GM12878 (cell line): ENCODE measurements at regions not wholly inside any gene's neighbourhood (a gene's known extent, or its start where the extent isn't known, plus 50 kb on each side); places are given as distances from the start of the nearest gene placed in this dataset.

ENCODE experiments used
- ATAC-seq: fragments of 200-7000 bp; cut with Tn5 transposase; 3 replicates; pipeline ENCODE4 v1.9.1; 2020; ENCODE audit warnings: mild to moderate bottlenecking, moderate library complexity
- BruUV-seq: library from RNA; stranded (reverse); fragments of 400-500 nt; replicated peaks from 2 replicates; lab custom pipeline; 2021; lab: Mats Ljungman, UMichigan
- CTCF ChIA-PET: fragments of 300-600 bp; sonication (Branson Sonifier 250); formaldehyde crosslinking; extraction: SDS; loops from one replicate; lab custom pipeline; 2021; ENCODE audit warnings: inconsistent platforms; lab: Yijun Ruan, JAX
- POLR2A ChIA-PET: fragments of 350-600 bp; formaldehyde crosslinking; extraction: SDS; loops from one replicate; lab custom pipeline; 2021; ENCODE audit warnings: inconsistent platforms; lab: Charles Lee
- RAD21 ChIA-PET: fragments of 300-600 bp; sonication (Branson Sonifier 250); formaldehyde crosslinking; loops from one replicate; lab custom pipeline; 2023; ENCODE audit warnings: antibody characterized with exemption; ENCODE audit not compliant: unreplicated experiment; lab: Charles Lee
- SMC1A ChIA-PET: fragments of 300-600 bp; sonication (Branson Sonifier 250); formaldehyde crosslinking; loops from one replicate; lab custom pipeline; 2023; ENCODE audit not compliant: unreplicated experiment, uncharacterized antibody; lab: Charles Lee
- DNase-seq: peaks from one replicate; pipeline ENCODE4 v3.0.0-alpha.2; 2011; ENCODE audit warnings: low read depth, low spot score
- FAIRE-seq: peaks from 3 replicates; lab custom pipeline; 2011; peaks lifted over from hg19 to GRCh38; lab: Jason Lieb, UNC
- H2AFZ ChIP-seq: 2 replicates; pipeline ENCODE4 v1.6.0; 2011; ENCODE audit warnings: low read depth, low read length, control low read depth; ENCODE audit not compliant: control insufficient read depth
- H3K27ac ChIP-seq: 2 replicates; pipeline ENCODE4 v1.5.1; 2011; ENCODE audit warnings: control low read depth; ENCODE audit not compliant: control insufficient read depth, insufficient read depth
- H3K27me3 ChIP-seq, 2 experiments: replicated peaks in 1 of 2; 2 replicates each; pipeline versions ENCODE4 v1.6.0 to v1.6.1; 2011; ENCODE audit warnings: low read length in 1 of 2; ENCODE audit not compliant: control insufficient read depth in 2 of 2, insufficient read depth in 2 of 2
- H3K36me3 ChIP-seq, 2 experiments: 2 replicates each; pipeline ENCODE4 v1.5.1; 2011; ENCODE audit warnings: low read length in 1 of 2; ENCODE audit not compliant: control insufficient read depth in 2 of 2, insufficient read depth in 2 of 2
- H3K4me1 ChIP-seq: 2 replicates; pipeline ENCODE4 v1.6.1; 2011; ENCODE audit warnings: mild to moderate bottlenecking, low read length, moderate library complexity, mixed read lengths; ENCODE audit not compliant: control insufficient read depth, insufficient read depth
- H3K4me2 ChIP-seq: 2 replicates; pipeline ENCODE4 v1.6.0; 2011; ENCODE audit warnings: control low read depth; ENCODE audit not compliant: control insufficient read depth, insufficient read depth
- H3K4me3 ChIP-seq: fragments of 200-600 bp; sonication (generic); 2 replicates; pipeline ENCODE4 v1.5.1; 2016
- H3K79me2 ChIP-seq: 2 replicates; pipeline ENCODE4 v1.6.0; 2011; ENCODE audit warnings: low read length; ENCODE audit not compliant: control insufficient read depth, insufficient read depth
- H3K9ac ChIP-seq: 2 replicates; pipeline ENCODE4 v1.8.0; 2011; ENCODE audit warnings: low read length, control low read depth, mixed read lengths; ENCODE audit not compliant: control insufficient read depth, insufficient read depth
- H3K9me3 ChIP-seq: replicated peaks from 3 replicates; pipeline ENCODE4 v1.5.1; 2011; ENCODE audit warnings: mild to moderate bottlenecking, low read length; ENCODE audit not compliant: control insufficient read depth, insufficient read depth
- H4K20me1 ChIP-seq: 2 replicates; pipeline ENCODE4 v1.6.0; 2011; ENCODE audit not compliant: control insufficient read depth, insufficient read depth
- BHLHE40 ChIP-seq, 2 experiments: fragments of 450-650 bp in 1 of 2; IDR thresholded peaks; 2 replicates each; pipeline ENCODE4 v1.6.1; 2011 to 2017; ENCODE audit warnings: low read depth in 2 of 2, borderline replicate concordance in 1 of 2, improper control_type of control experiment in 1 of 2, low read length in 1 of 2, mild to moderate bottlenecking in 1 of 2
- CHD1 ChIP-seq: IDR thresholded peaks from 2 replicates; pipeline ENCODE4 v1.6.1; 2012; ENCODE audit warnings: low read depth, low read length, improper control_type of control experiment
- CREB1 ChIP-seq: IDR thresholded peaks from 2 replicates; pipeline ENCODE4 v1.6.1; 2012; ENCODE audit warnings: low read depth, mild to moderate bottlenecking, inconsistent platforms
- CREM ChIP-seq: IDR thresholded peaks from 2 replicates; pipeline ENCODE4 v1.6.1; 2014; ENCODE audit warnings: antibody characterized with exemption, low read depth
- DPF2 ChIP-seq: fragments of 450-650 bp; IDR thresholded peaks from 2 replicates; pipeline ENCODE4 v1.6.1; 2017; ENCODE audit warnings: mild to moderate bottlenecking
- GABPA ChIP-seq: IDR thresholded peaks from 2 replicates; pipeline ENCODE4 v1.6.1; 2014; ENCODE audit warnings: antibody characterized with exemption, low read depth, mild to moderate bottlenecking, inconsistent platforms
- KDM1A ChIP-seq: fragments of 200-600 bp; sonication (generic); IDR thresholded peaks from 2 replicates; pipeline ENCODE4 v1.6.1; 2016; ENCODE audit warnings: borderline replicate concordance
- PML ChIP-seq: IDR thresholded peaks from 2 replicates; pipeline ENCODE4 v1.6.1; 2012; ENCODE audit warnings: low read length, inconsistent platforms
- SIX5 ChIP-seq: IDR thresholded peaks from 2 replicates; pipeline ENCODE4 v1.6.1; 2011; ENCODE audit warnings: mild to moderate bottlenecking, low read depth, low read length, moderate library complexity; ENCODE audit not compliant: severe bottlenecking
- SMAD1 ChIP-seq: fragments of 450-650 bp; IDR thresholded peaks from 2 replicates; pipeline ENCODE4 v1.6.1; 2018; ENCODE audit warnings: mild to moderate bottlenecking, low read depth; ENCODE audit not compliant: partially characterized antibody
- SP1 ChIP-seq: IDR thresholded peaks from one replicate; pipeline ENCODE4 v1.6.1; 2011; ENCODE audit warnings: low read depth, low read length
- STAT3 ChIP-seq: IDR thresholded peaks from 2 replicates; pipeline ENCODE4 v1.6.1; 2011; ENCODE audit warnings: low read depth, low read length, improper control_type of control experiment
- WGBS: methylation state at CpG from one replicate; pipeline ENCODE4 v1.1.6; 2016; ENCODE audit warnings: low lambda C conversion rate; ENCODE audit not compliant: insufficient replicate concordance, insufficient coverage; ENCODE audit errors: missing lambda C conversion rate; 5-methylcytosine and 5-hydroxymethylcytosine counted together
- in situ Hi-C: fragments of 300-500 bp; cut with MboI; formaldehyde crosslinking; loops from 9 replicates; pipeline ENCODE4 v1.14.3; 2018; ENCODE audit warnings: mixed read lengths
- intact Hi-C: fragments of 100-400 bp; cut with micrococcal nuclease; formaldehyde crosslinking; loops from one replicate; pipeline ENCODE4 v1.14.2; 2022; ENCODE audit not compliant: unreplicated experiment
- TF ChIP-seq, protein P1 (sequence below): fragments of 450-650 bp; IDR thresholded peaks from 2 replicates; pipeline ENCODE4 v1.6.1; 2017; ENCODE audit warnings: antibody characterized with exemption, mild to moderate bottlenecking, moderate library complexity
- TF ChIP-seq, protein P2 (sequence below): fragments of 450-650 bp; conservative IDR thresholded peaks from 2 replicates; pipeline ENCODE4 v1.6.1; 2017; ENCODE audit warnings: mild to moderate bottlenecking, moderate library complexity
- TF ChIP-seq, protein P3 (sequence below): IDR thresholded peaks from 2 replicates; pipeline ENCODE4 v1.6.1; 2012; ENCODE audit warnings: low read depth, low read length, improper control_type of control experiment

DNA sequence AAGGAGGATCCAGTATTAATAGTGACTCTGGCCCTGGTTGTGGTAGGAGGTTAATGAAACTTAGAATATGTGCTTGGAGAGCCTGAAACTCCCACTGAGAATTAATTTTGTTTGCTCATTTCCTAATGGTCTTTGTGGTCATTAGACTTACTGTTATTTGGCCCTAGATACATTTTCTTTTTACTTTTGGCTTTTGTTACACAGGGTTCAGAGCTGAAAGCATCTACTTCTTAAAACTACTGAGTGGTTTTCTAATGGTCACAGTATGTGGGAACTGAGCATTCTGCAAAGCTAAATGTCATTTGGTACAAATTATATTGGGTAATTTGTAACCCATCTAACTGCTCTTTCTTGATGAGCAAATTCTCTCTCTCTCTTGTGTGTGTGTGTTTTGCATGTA, 433.4 kb upstream of the IL12A start:
- ChIA-PET POLR2A (no interaction called here), SMC1A (no interaction called here)
- intact Hi-C loops, result no loop called here

DNA sequence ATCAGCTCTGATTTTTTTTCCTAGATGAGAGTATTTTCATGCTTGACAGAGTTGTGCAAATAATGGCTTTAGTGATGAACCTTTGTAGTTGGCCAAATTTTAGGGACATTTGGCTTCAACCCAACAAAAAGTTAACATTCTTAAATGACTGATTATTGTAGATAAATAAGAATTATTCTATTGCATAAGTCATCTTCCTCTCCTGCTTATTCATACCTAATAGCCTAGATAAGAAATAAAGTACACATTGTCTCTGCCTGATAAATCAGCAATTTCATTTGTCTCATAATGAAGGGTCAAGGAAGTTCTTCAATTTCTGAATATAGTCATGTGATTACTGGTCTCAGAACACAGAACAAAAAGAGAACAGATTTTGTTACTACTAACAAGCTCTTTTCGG, 428.9 kb upstream of the IL12A start:
- DNase-seq, result no peak
- Histone ChIP-seq H3K9ac (no peak overlapping the region), H2AFZ (no peak overlapping the region), H3K27me3 (no peaks in the 10 kb centered on the region), H3K4me3 (no peak overlapping the region), H3K4me2 (no peak overlapping the region), H3K79me2 (no peaks in the 10 kb centered on the region), H3K9me3 (no peaks in the 10 kb centered on the region), H3K36me3 (no peaks in the 10 kb centered on the region), H3K4me1 (no peaks in the 10 kb centered on the region), H3K27ac (no peak overlapping the region), H4K20me1 (no peaks in the 10 kb centered on the region)
- SMC1A ChIA-PET, result no interaction called here
- POLR2A ChIA-PET, result no interaction called here
- CTCF ChIA-PET, result no interaction called here
- no peak for ATAC-seq
- no TSS peak for BruUV-seq
- WGBS, result 0% methylated on average over 1 of the region's 1 CpG
- RAD21 ChIA-PET, result no interaction called here
- no peak for FAIRE-seq
- intact Hi-C loops, result no loop called here
- in situ Hi-C loops, result no loop called here
- TF ChIP-seq, protein P1, sequence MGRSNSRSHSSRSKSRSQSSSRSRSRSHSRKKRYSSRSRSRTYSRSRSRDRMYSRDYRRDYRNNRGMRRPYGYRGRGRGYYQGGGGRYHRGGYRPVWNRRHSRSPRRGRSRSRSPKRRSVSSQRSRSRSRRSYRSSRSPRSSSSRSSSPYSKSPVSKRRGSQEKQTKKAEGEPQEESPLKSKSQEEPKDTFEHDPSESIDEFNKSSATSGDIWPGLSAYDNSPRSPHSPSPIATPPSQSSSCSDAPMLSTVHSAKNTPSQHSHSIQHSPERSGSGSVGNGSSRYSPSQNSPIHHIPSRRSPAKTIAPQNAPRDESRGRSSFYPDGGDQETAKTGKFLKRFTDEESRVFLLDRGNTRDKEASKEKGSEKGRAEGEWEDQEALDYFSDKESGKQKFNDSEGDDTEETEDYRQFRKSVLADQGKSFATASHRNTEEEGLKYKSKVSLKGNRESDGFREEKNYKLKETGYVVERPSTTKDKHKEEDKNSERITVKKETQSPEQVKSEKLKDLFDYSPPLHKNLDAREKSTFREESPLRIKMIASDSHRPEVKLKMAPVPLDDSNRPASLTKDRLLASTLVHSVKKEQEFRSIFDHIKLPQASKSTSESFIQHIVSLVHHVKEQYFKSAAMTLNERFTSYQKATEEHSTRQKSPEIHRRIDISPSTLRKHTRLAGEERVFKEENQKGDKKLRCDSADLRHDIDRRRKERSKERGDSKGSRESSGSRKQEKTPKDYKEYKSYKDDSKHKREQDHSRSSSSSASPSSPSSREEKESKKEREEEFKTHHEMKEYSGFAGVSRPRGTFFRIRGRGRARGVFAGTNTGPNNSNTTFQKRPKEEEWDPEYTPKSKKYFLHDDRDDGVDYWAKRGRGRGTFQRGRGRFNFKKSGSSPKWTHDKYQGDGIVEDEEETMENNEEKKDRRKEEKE, result no peak
- TF ChIP-seq CREB1, result no peak
- no peak for TF ChIP-seq PML
- TF ChIP-seq KDM1A, result no peak
- no peak for TF ChIP-seq SP1
- TF ChIP-seq BHLHE40 (IDR thresholded peaks at IDR 0.05; ENCODE audit: borderline replicate concordance in 1 of 2, low read depth in 2 of 2, low read length in 1 of 2), result no peak
- TF ChIP-seq, protein P2, sequence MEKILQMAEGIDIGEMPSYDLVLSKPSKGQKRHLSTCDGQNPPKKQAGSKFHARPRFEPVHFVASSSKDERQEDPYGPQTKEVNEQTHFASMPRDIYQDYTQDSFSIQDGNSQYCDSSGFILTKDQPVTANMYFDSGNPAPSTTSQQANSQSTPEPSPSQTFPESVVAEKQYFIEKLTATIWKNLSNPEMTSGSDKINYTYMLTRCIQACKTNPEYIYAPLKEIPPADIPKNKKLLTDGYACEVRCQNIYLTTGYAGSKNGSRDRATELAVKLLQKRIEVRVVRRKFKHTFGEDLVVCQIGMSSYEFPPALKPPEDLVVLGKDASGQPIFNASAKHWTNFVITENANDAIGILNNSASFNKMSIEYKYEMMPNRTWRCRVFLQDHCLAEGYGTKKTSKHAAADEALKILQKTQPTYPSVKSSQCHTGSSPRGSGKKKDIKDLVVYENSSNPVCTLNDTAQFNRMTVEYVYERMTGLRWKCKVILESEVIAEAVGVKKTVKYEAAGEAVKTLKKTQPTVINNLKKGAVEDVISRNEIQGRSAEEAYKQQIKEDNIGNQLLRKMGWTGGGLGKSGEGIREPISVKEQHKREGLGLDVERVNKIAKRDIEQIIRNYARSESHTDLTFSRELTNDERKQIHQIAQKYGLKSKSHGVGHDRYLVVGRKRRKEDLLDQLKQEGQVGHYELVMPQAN, result no peak
- no peak for TF ChIP-seq DPF2
- TF ChIP-seq CHD1, result no peak
- TF ChIP-seq SMAD1, result no peak
- TF ChIP-seq STAT3, result no peak
- TF ChIP-seq GABPA, result no peak
- TF ChIP-seq, protein P3, sequence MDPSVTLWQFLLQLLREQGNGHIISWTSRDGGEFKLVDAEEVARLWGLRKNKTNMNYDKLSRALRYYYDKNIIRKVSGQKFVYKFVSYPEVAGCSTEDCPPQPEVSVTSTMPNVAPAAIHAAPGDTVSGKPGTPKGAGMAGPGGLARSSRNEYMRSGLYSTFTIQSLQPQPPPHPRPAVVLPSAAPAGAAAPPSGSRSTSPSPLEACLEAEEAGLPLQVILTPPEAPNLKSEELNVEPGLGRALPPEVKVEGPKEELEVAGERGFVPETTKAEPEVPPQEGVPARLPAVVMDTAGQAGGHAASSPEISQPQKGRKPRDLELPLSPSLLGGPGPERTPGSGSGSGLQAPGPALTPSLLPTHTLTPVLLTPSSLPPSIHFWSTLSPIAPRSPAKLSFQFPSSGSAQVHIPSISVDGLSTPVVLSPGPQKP, result no peak
- TF ChIP-seq CREM, result no peak

More for the DNA sequence above, 433.4 kb upstream of the IL12A start:
- BruUV-seq, result no TSS peak
- Histone ChIP-seq H2AFZ (no peak overlapping the region), H3K36me3 (no peaks in the 10 kb centered on the region), H3K4me3 (no peak overlapping the region), H3K9me3 (no peaks in the 10 kb centered on the region), H3K79me2 (no peaks in the 10 kb centered on the region), H4K20me1 (no peaks in the 10 kb centered on the region), H3K27ac (no peak overlapping the region), H3K4me2 (no peak overlapping the region), H3K4me1 (no peaks in the 10 kb centered on the region), H3K27me3 (no peaks in the 10 kb centered on the region)
- RAD21 ChIA-PET, result no interaction called here
- no peak for DNase-seq
- no peak for ATAC-seq
- FAIRE-seq, result no peak
- in situ Hi-C loops, result no loop called here
- no peak for TF ChIP-seq SIX5
- TF ChIP-seq, all 136 proteins: peak for 0
- H3K9ac ChIP-seq, result no peak overlapping the region
- CTCF ChIA-PET, result no interaction called here
